NCI-H187 (cell line): ENCODE measurements at regions not wholly inside any gene's neighbourhood (a gene's known extent, or its start where the extent isn't known, plus 50 kb on each side); places are given as distances from the start of the nearest gene placed in this dataset.
"Not testable (repeated sequence)": the region's sequence is repeated elsewhere in the genome, so short reads cannot be mapped to it uniquely, and the experiment has no call there.

ENCODE experiments used
- DNase-seq, 2 experiments: peaks; one replicate each; lab custom pipeline; 2025; lab: John Stamatoyannopoulos, UW

- DNase-seq, result no peak
Observed at GRCh38 chr7:34332006-34332405, 326.0 kb upstream of the NPSR1 start.

DNA sequence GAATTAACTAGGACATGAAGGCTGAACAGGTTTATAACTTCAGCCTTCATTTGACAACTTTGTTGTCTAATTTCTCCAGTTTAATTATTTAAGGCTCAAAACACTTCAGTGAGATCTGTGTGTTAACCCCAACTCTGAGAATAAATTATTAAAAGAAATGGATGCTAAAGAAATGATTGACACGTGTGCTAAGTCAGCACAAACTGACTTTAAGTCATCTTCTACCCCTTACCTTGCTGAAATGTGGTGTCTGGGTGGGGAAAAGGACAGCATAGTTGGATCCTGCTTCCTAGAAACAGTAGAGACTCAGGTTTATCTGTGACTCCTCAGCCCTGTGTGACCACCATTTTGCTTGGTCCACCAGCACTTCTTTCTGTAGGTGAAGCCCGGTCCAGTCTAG lies 324.8 kb upstream of the NPSR1 start:
- DNase-seq, result no peak

DNA sequence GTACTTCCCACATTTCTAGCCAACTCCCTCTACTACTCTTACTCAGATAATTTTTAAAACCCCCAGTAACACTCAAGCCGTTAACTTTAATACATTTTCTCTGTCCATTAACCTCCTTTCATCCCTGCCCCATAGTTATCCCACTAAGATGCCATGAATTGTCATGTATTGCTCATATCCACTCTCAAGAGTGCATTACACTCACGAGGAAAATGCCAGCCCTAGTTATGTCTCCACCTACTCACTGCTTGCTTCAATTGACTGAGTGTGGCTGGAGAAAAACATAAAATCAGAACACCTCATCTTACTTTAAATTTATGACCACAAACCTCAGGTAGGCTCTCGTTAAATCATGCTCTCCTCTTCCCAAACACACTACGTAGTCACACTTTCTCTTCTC lies 324.1 kb upstream of the NPSR1 start:
- DNase-seq, result no peak

DNA sequence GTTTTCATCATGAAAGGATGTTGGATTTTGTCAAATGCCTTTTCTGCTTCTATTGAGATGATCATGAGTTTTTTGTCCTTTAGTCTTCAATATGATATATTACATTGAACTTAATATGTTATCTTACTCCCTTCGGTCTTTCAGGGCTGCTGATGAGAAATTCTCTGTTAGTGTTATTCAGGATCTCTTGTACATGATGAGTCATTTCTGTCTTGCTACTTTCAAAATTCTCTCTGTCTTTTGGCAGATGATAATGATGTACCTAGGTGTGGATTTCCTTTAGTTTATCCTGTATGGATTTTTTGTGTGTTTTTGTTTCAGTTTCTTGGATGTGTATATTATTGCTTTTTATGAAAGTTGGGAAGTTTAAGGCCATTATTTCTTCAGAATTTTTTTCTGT lies 320.9 kb upstream of the NPSR1 start:
- DNase-seq, result no peak

DNA sequence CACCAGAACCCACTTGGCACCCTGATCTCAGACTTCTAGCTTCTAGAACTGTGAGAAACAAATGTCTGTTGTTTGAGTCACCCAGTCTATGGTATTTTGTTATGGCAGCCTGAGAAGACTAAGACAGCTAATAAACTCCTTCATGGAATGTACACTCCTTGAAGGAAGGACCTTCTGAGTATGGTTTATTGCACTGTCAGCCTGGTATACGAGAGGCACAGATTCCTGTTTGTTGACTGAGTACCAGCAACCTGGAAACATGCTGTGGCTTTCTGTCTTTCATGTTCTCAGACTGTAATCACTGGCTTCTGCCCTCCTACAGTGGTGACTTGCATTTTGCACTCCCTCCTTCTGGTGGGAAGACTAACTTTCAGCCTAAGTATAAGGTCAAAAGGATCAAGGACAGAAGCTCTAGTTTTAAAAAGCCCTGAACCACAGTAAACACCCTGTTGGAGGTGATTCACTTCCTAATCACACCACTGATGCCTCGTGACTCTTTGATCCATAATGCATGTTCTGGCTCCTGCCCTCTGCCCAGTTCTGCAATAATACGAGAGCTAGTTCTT lies 319.0 kb upstream of the NPSR1 start:
- DNase-seq, result no peak

GRCh38 chr7:34341326-34341725 lies 316.7 kb upstream of the NPSR1 start:
- DNase-seq, result no peak

GRCh38 chr7:34342387-34342786 lies 315.6 kb upstream of the NPSR1 start:
- no peak for DNase-seq

- DNase-seq, result no peak
Observed at GRCh38 chr7:34343667-34344066, 314.4 kb upstream of the NPSR1 start.

DNA sequence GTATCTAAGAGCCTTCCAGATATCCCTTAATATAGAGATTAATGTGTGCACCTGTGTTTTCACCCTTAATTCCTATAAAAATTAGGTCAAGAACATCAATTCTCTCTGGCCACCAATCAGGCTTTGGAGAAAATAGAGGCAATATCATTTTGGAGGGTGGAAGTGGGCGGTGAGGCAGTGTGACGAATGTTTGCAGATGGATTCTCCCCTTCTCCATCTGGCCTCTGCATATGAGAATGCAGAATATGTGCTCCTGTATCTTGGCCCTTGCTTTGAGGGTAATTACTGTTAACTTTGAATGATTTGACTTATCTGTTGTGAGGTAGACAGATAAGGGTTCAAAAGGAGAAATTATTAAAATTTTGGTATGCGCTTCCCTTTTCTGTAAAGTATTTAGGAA lies 304.0 kb upstream of the NPSR1 start:
- DNase-seq, result no peak

GRCh38 chr7:34354899-34355298 lies 303.1 kb upstream of the NPSR1 start:
- DNase-seq, result no peak

GRCh38 chr7:34357068-34357467 lies 300.9 kb upstream of the NPSR1 start:
- DNase-seq, result no peak

DNA sequence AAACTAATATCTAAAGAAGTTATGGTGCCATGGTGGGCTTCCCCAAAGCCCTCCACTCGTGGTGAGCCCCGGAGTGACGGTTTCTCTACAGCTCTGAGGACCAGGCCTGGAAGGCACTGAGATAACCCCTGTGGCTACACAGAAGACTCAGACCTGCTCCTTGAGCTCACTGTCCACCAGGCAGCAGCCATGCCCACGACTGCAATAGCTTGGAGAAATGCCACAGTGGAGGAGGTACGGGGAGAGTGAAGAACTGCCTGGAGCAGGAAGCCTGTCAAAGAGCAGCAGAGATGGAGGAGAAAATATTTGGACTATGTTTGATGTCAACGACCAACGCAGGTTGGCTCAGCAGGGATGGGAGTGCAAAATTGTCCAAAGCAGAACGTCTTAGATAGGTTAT lies 300.1 kb upstream of the NPSR1 start:
- no peak for DNase-seq

DNA sequence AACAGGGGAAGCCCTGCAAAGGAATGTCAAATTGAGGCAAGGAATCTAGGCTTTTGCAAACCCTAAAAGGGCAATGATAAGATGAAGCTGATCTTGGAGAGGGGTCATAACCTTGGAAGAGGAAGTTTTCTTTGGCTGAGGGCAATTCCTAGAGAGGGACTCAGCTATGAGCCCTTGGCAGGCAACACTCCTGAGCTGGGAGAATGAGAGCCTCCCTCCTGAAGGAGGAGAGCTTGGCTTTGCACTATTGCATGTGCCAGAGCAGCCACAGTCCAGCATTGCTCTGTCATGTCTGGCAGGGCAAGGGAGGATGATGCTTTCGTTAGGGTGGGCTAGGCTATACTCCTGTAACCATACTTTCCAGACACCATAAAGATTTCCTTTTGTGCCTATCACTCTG lies 299.4 kb upstream of the NPSR1 start:
- DNase-seq, result not testable (repeated sequence)

- DNase-seq, result no peak
Observed at GRCh38 chr7:34361663-34362250, 296.3 kb upstream of the NPSR1 start.

- no peak for DNase-seq
Observed at GRCh38 chr7:34362621-34363020, 295.4 kb upstream of the NPSR1 start.

- no peak for DNase-seq
Observed at GRCh38 chr7:34364130-34364529, 293.9 kb upstream of the NPSR1 start.

GRCh38 chr7:34365011-34365410 lies 293.0 kb upstream of the NPSR1 start:
- DNase-seq, result no peak

- no peak for DNase-seq
Observed at GRCh38 chr7:34365611-34366010, 292.4 kb upstream of the NPSR1 start.

DNA sequence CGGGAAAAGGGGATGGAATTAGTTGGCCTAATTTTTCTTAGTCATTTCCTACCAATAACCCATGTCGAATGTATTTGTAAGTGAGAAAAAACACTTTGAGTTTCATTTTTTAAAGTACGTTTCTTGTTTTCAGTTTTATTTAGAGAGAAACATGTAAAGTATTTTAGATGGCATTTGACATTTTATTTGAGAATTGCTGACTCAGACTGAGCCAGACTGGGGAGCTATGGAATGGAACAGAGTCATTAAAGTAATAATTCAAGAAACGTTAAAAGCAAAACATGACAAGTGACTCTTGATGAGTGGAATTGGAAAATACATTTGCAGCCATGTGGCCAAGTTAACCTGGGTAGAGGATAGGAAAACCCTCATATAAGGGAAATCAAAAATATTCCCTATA lies 286.1 kb upstream of the NPSR1 start:
- DNase-seq, result no peak

- no peak for DNase-seq
Observed at GRCh38 chr7:34373940-34374339, 284.1 kb upstream of the NPSR1 start.

- DNase-seq, result no peak
Observed at GRCh38 chr7:34382166-34382893, 275.7 kb upstream of the NPSR1 start.

DNA sequence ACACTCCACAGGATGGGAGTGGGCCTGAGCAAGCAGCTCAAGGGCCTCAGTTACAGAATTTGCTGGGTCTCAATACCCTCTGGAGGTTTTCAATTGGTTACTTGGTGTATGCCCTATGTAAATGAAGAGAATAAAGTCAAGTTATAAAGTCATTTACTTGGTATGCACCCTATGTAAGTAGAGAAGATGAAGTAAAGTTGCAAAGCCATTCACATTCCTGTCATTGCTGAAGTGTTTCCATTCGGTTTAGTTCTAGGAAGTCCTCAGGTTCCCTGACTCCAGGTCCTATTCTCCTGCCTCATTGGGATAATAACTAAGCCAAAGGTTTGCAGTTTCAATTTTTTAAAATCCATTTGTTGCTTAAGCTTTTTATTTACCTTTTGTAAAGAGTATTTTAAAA lies 272.6 kb upstream of the NPSR1 start:
- no peak for DNase-seq

DNA sequence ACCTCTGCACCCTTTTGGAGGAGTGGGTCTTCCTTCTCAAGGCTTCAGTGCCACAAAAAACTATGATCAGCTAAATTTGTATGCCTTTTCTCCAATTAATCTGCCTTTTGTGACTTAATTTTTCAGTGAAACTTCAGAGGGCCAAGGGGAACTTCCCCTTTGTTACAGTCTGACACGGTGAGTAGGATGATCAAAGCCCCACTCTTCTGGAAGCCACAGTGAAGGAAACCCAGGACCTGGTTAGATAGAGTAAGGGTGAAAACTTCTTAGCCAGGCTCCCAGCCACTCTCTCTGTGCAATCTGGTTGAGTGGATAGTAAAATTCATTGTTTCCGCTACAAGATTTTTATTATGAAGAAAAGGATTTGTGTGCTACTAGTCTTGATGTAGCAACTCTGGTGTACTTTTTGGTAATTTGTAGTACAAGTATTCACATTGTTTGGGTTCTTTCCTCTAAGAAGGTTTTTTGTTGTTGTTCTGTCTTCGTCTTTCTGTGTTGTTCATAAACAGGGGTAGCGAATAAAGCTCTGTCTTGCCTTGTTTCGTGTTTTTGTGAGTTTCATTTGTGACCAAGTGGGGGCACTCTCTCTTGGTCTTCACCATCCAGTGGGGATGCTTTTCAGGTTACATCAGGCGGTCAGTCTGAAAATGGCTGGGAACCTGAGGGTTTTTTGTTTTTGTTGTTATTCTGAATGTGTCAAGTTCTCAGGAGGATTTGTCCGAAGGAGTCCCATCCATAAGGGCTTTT lies 268.5 kb upstream of the NPSR1 start:
- DNase-seq, result no peak
